ENCODE measurements at regions not wholly inside any gene's neighbourhood (a gene's known extent, or its start where the extent isn't known, plus 50 kb on each side); places are given as distances from the start of the nearest gene placed in this dataset.

DNA sequence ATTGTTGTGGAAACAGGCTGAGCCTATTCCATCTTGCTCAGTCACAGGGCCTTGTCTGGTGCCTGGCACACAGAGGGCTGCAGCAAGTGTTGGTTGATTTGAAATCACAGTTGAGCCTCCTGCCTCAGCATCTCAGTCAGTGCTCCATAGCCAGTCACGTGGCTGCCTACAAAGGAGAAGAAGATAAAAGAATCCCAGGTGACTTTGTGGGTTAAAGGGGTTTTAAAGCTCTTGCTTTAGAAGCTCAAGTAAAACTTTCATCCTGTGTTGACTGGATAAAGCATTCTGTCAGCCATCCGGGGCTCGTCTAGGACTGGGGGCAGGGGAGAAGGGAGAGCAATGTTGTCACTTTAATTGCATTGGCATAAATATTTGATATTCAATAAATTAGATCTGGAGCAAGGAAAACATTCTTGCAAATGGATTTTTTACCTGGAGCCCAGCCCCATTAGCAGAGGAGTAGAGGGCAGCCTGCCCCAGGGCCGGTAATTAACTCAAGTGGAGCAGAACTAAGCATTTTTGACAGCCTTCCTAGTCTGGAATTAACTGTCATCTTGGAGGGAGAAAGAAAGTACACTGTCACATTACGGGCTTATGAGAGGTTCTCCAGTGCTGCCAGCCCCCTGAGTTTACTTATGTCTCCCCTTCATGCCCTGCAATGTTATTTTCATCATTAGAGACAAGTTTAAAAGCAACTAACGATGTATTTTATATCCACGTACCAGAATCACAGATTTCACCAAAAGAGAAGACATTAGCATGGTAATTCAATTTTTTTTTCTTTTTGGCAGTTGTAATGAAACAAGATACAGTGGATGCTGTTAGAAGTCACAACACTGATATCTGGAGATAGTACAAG, 71.7 kb upstream of the GTSF1L start:
- POLR2A ChIA-PET, result no interaction called here
- H3K4me3 ChIP-seq (ENCODE audit: low read depth, low read length), result no peak overlapping the region
- no peak for TF ChIP-seq CTCF (IDR thresholded peaks at IDR 0.05; ENCODE audit: insufficient read depth, low read length, missing control alignments)
- no peak for DNase-seq (ENCODE audit: low read depth, low spot score)
- CTCF ChIA-PET, result no interaction called here

GRCh38 chr20:43794326-43794725, 67.5 kb upstream of the GTSF1L start:
- DNase-seq (ENCODE audit: low read depth, low spot score), result no peak
- POLR2A ChIA-PET, result no interaction called here
- no peak overlapping the region for H3K4me3 ChIP-seq (ENCODE audit: low read depth, low read length)
- CTCF ChIA-PET, result no interaction called here
- TF ChIP-seq CTCF (IDR thresholded peaks at IDR 0.05; ENCODE audit: insufficient read depth, low read length, missing control alignments), result no peak

DNA sequence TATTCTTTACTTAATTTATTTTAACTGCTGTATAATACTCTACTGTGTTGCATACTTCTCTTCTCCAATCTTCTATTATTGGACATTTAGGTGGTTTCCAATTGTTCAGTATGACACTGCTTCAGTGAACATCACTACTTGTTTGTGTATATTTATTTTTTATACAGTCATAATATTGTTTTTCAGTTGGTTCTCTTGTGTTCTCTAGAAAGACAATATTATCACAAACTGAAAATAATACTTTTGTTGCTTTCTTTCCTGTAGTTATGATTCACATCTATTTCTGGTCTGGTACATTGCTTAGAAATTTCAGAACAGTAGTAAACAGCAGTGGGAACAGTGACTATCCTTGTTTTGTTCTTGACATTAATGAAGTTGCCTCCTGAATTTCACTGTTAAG, 62.8 kb upstream of the GTSF1L start:
- POLR2A ChIA-PET, result no interaction called here
- no peak for TF ChIP-seq CTCF (IDR thresholded peaks at IDR 0.05; ENCODE audit: insufficient read depth, low read length, missing control alignments)
- H3K4me3 ChIP-seq (ENCODE audit: low read depth, low read length), result no peak overlapping the region
- no peak for DNase-seq (ENCODE audit: low read depth, low spot score)
- CTCF ChIA-PET, result no interaction called here

DNA sequence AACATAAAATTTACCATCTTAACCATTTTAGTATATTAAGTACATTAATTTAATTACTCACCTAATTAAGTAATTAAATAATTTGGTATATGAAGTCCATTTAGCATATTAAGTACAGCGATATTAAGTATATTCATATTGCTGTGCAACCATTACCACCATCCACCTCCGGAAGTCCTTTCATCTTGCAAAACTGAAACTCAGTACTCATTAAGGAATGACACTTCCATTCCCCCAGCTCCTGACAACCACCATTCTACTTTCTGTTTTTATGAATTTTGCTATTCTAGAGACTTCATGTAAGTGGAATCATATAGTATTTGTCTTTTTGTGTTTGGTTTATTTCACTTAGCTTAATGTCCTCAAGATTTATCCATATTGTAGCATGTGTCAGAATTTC, 61.1 kb upstream of the GTSF1L start:
- ChIA-PET CTCF (interaction anchor here (1.0 kb wide), 1 partner anchor 32 kb away, joined by 3 read pairs; no protein-coding TSS in a partner anchor), POLR2A (no interaction called here)
- no peak overlapping the region for H3K4me3 ChIP-seq (ENCODE audit: low read depth, low read length)
- no peak for TF ChIP-seq CTCF (IDR thresholded peaks at IDR 0.05; ENCODE audit: insufficient read depth, low read length, missing control alignments)
- DNase-seq (ENCODE audit: low read depth, low spot score), result no peak

GRCh38 chr20:43786885-43787284, 60.1 kb upstream of the GTSF1L start:
- CTCF ChIA-PET, result interaction anchor here (0.6 kb wide), 1 partner anchor 8 kb away, joined by 3 read pairs; no protein-coding TSS in a partner anchor
- H3K4me3 ChIP-seq (ENCODE audit: low read depth, low read length), result no peak overlapping the region
- POLR2A ChIA-PET, result no interaction called here
- no peak for DNase-seq (ENCODE audit: low read depth, low spot score)
- TF ChIP-seq CTCF (IDR thresholded peaks at IDR 0.05; ENCODE audit: insufficient read depth, low read length, missing control alignments), result no peak

DNA sequence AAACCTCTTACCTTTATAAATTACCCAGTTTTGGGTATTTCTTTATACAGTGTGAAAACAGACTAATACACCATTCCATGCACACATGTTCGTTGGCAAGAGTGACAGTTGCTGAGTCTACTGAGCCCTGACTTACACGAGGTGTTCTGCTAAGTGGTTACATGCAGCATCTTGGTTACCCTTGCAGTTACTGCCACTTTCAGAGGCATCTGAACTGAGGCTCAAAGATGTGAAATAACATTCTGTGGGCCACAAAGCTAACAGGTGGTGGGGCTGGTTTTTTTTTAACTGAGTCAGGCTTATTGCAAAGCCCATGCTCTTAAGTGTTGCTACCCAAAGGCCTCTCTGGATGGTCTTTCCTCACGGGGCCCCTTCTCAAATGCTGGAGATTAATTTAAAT, 54.4 kb upstream of the GTSF1L start:
- H3K4me3 ChIP-seq (ENCODE audit: low read depth, low read length), result no peak overlapping the region
- POLR2A ChIA-PET, result no interaction called here
- CTCF ChIA-PET, result interaction anchor here (0.6 kb wide), 1 partner anchor 238 kb away, joined by 3 read pairs; no protein-coding TSS in a partner anchor
- no peak for DNase-seq (ENCODE audit: low read depth, low spot score)
- no peak for TF ChIP-seq CTCF (IDR thresholded peaks at IDR 0.05; ENCODE audit: insufficient read depth, low read length, missing control alignments)
